HG03108 (cell line): ENCODE measurements at regions not wholly inside any gene's neighbourhood (a gene's known extent, or its start where the extent isn't known, plus 50 kb on each side); places are given as distances from the start of the nearest gene placed in this dataset.
"Not testable (repeated sequence)": the region's sequence is repeated elsewhere in the genome, so short reads cannot be mapped to it uniquely, and the experiment has no call there.

Source experiments
- ATAC-seq: cut with Tn5 transposase; IDR thresholded peaks from one replicate; pipeline ENCODE4 v1.9.1; 2021; ENCODE audit warnings: moderate library complexity; ENCODE audit not compliant: unreplicated experiment

DNA sequence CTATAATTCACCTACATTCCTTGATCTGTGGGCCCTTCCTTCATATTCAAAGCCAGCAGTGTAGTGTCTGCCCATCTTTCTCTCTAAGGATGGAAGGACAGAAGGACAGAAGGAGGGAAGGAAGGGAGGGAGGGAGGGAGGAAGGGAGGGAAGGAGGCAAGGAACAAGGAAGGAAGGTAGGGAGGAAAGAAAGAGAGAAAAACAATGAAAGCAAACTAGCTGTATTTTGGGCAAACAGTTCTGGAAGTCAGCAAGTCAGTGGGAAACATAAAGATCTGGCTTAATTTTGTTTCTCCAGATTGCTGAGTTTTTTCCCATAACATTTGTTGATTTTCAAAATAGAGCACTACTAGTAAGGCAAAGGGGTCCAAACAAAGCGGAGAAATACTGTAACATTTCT is 555.2 kb upstream of the EPHA5 start:
- ATAC-seq, result no peak

- ATAC-seq, result no peak
Observed at GRCh38 chr4:66223068-66223703, 552.9 kb upstream of the EPHA5 start.

- no peak for ATAC-seq
Observed at GRCh38 chr4:66219401-66219800, 549.1 kb upstream of the EPHA5 start.

DNA sequence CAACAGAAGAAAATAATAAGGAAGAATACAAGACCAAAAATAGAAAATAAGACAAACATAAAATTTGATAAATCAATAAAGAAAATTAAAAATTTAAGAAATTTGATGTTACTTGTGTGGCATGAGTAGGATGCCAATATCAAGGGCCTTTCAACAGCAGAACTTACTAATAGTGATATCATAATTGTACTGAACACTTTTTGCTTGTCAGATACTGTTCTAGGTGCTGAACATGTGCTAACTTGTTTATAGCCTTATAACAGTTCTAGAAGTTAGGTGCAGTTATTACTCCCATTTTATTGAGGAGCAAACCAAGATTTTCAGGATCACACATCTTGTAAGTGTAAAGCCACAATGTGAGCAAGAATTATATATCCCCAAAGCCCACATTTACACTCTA is 546.0 kb upstream of the EPHA5 start:
- no peak for ATAC-seq

DNA sequence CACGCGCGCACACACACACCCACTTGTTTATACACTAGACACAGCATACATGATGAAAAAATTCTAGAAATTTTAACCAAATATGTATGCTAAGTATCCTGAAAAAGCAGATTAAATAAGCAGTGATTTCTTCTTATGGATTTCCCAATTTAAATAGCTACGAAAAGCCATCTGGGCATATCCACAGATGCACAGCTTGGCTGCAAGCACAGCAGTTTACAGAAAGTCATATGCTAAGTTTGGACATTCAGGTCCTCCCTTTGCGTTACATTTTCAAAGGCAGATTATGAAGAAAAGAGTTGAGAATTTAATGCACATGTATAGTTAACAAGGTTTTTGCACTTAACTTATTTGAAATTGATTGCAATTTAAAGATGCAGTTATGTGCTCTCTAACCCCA is 542.2 kb upstream of the EPHA5 start:
- no peak for ATAC-seq

DNA sequence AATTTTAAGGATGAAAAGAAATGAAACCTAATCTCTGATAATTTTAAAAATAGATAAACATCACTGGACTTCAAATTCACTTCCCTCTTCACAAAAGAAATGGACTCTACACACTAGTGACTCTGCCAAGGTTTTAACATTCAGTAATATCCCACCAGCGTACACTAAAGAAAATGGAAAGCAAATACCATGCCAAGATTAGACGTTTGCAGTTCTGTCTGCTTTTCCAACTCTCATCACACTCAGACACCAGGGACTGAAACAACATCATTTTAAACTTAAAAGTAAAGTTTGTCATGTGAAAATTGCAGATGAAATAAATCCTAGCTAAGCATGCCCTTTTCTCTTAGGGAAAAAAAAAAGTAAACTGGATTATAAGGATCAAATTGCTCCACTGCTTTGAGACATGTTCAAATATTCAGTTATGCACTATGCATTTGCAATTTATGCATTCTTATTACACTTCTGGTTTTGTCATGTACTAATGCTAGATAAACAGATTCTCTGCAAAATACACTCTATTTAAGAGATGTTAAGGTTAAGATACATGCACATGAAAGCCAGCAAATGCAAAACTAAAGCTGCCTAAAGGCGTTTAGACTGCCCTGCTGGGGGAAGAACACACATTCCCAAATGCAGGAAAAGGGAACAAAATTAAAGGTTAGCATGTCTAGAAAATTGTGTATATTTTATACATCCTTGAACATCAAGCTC is 534.4 kb upstream of the EPHA5 start:
- no peak for ATAC-seq

DNA sequence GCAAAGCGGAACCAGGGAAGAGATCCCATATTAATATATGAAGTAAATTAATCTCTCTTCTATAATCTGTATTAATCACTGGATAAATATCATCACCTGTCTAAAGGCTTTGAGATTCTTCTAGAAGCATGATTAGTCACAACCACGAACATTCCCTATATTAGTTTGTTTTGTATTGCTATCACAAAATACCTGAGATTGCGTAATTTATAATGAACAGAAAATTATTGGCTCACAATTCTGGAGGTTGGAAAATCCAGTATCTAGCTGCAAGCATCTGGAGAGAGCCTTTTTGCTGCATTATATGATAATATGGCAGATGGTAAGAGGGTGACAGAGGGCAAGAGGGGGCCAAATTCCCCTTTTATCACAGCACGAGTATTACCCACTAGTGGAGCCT is 532.6 kb upstream of the EPHA5 start:
- ATAC-seq, result no peak

GRCh38 chr4:66197451-66197850 is 527.2 kb upstream of the EPHA5 start:
- ATAC-seq, result no peak

DNA sequence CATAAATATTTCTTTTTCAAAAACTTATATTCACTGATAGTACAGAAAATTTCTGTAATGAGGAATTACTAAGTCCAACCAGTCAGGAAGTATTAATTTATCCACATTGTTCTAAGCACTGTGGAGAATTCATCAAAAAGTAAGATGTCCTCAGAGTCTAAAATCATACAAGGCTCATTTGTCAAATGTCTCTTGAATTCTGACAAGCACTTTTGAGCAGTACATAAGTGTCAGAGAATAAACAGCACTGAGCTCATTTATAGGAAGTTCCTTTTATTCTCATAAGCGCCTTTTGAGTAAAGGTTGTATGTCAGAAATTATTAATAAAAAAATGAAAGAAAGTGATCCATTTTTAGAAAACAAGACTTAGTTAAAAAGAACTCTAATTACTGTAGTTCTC is 523.2 kb upstream of the EPHA5 start:
- no peak for ATAC-seq

GRCh38 chr4:66187175-66187720 is 517.0 kb upstream of the EPHA5 start:
- no peak for ATAC-seq

- ATAC-seq, result no peak
Observed at GRCh38 chr4:66186095-66186494, 515.8 kb upstream of the EPHA5 start.

- ATAC-seq, result no peak
Observed at GRCh38 chr4:66182636-66183035, 512.3 kb upstream of the EPHA5 start.

DNA sequence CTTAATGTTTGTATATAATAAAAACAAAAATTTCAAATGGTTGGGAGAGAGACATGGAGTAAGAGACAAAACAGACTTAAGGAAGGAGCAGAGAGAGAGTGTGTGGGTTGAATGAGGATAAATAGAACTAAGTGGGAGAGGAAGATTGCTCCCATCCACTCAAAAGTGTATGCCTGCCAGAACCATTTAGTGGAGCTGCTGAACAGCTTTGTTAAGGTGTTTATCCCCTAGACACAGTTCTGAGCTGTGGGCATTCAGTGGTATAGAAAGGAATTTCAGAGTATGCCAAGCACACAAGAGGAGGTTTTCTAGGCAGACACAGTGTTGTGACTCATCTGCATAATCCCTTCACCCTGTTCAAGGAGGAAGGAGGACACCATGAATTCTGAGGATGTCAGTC is 508.6 kb upstream of the EPHA5 start:
- no peak for ATAC-seq

DNA sequence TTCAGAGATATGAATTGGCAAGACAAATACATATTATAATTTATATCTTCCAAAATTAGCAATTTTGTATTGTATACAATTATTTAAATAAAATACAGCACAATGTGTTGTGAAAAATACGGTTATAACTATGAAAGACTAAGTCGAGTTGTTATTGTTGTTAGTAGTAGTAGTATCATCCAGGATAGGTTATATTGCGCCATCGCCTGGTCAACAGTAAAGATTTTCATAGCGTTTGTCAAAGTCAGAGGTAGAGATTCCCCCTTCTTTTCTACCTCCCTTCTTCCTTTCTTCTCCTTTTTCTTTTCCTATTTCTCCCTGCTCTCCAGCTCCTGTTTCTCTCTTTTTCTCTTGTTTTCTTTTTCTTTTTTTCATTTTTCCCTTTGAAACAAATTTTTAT is 499.1 kb upstream of the EPHA5 start:
- no peak for ATAC-seq

DNA sequence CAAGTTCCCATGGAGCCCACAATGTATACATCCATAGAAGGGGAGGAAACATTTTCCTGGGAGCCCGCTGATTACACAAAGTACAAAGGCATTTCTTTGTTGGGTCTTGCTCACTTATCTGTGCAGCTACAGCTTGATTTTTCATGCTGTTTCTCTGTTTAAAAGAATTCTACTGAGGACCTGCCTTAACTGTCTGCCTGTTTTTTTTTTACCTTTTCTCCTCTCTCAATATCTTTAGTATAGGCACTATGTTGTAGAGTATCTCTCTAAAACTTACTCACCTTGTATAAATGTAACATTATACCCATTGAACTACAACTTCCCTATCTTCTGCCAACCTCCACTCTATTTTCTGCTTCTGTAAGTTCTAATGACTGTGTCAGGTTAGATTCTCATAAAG is 494.6 kb upstream of the EPHA5 start:
- no peak for ATAC-seq

DNA sequence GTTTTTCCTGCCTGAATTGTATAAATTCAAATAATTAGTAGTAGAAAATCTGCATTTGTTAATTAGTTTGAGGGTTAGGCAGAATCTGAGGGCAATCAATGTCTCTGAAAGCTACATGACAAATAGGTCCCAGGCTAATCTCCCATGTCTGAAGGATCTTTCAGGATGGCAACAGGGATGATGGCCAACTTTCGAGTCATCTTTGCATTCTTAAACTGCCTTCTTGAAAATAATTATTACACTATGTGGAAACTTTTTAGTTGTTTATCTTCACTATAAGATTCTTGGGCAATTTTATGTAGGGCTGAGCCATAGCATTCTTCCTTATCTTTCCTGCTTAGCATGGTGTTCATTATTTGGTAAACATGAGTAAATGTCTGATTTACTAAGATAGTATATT is 490.3 kb upstream of the EPHA5 start:
- no peak for ATAC-seq

GRCh38 chr4:66157594-66157993 is 487.3 kb upstream of the EPHA5 start:
- no peak for ATAC-seq

GRCh38 chr4:66130042-66130441 is 459.8 kb upstream of the EPHA5 start:
- ATAC-seq, result no peak

DNA sequence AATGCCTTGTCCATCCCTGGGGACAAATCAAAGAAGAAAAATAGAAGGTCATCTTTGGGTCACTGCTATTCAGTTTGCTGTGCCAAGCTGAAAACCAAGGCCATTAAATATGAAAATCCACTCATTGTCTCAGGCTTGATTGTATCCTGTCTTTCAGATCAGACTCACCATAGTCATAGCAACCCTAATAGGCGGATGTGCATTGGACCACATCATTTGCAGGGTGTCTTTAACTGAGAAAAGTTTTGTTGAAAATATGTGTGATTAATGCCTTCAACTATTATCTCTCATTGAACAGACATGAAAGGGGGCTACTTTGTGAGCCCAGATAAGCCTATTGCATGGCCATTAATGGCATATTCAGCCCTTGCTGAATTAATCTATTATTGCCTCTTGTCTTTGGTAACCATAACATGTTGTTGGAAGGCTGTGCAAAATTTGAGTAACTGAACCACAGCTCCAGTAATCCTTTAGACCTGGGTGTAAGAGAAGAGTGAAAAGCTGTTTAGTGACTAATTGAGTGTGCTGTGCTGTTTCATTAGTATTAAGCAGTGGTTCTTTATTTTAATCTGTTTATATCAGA is 453.6 kb upstream of the EPHA5 start:
- ATAC-seq, result no peak

- no peak for ATAC-seq
Observed at GRCh38 chr4:66123190-66123589, 452.9 kb upstream of the EPHA5 start.

DNA sequence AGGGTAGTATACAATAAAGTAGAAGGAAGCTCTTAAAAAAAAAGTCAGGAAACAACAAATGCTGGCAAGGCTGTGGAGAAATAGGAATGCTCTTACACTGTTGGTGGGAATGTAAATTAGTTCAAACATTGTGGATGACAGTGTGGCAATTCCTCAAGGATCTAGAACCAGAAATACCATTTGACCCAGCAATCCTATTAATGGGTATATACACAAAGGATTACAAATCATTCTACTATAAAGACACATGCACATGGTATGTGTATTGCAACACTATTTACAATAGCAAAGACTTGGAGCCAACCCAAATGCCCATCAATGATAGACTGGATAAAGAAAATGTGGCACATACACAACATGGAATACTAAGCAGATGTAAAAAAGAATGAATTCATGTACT is 444.9 kb upstream of the EPHA5 start:
- ATAC-seq, result not testable (repeated sequence)

GRCh38 chr4:66108898-66109297 is 438.6 kb upstream of the EPHA5 start:
- no peak for ATAC-seq
